GM12875 (cell line): ENCODE measurements at regions not wholly inside any gene's neighbourhood (a gene's known extent, or its start where the extent isn't known, plus 50 kb on each side); places are given as distances from the start of the nearest gene placed in this dataset.

ENCODE experiments used
- H3K4me3 ChIP-seq: one replicate; pipeline ENCODE4 v1.5.1; 2011; ENCODE audit warnings: low read depth, low read length, control low read depth
- CTCF ChIP-seq: IDR thresholded peaks from 2 replicates; pipeline ENCODE4 v1.5.1; 2011; ENCODE audit warnings: low read depth, mild to moderate bottlenecking, control low read depth, inconsistent platforms, low read length, moderate library complexity, borderline replicate concordance; ENCODE audit not compliant: insufficient read depth

- no peak for TF ChIP-seq CTCF
These were observed 297.9 kb upstream of the CTSO start for GRCh38 chr4:156251373-156252065.

GRCh38 chr4:156248917-156249316, 295.3 kb upstream of the CTSO start:
- no peak overlapping the region for H3K4me3 ChIP-seq
- TF ChIP-seq CTCF, result no peak

More at GRCh38 chr4:156251373-156252065, 297.9 kb upstream of the CTSO start:
- H3K4me3 ChIP-seq, result no peak overlapping the region

GRCh38 chr4:156247470-156247869, 293.8 kb upstream of the CTSO start:
- no peak overlapping the region for H3K4me3 ChIP-seq
- TF ChIP-seq CTCF, result no peak

- TF ChIP-seq CTCF, result no peak
- no peak overlapping the region for H3K4me3 ChIP-seq
These were observed 289.3 kb upstream of the CTSO start for GRCh38 chr4:156243015-156243414.

GRCh38 chr4:156242390-156242789, 288.7 kb upstream of the CTSO start:
- no peak overlapping the region for H3K4me3 ChIP-seq
- no peak for TF ChIP-seq CTCF

GRCh38 chr4:156241896-156242295, 288.2 kb upstream of the CTSO start:
- H3K4me3 ChIP-seq, result no peak overlapping the region
- no peak for TF ChIP-seq CTCF

- no peak overlapping the region for H3K4me3 ChIP-seq
- no peak for TF ChIP-seq CTCF
These were observed 284.5 kb upstream of the CTSO start for GRCh38 chr4:156238171-156238570.
